ENCODE measurements at regions not wholly inside any gene's neighbourhood (a gene's known extent, or its start where the extent isn't known, plus 50 kb on each side); places are given as distances from the start of the nearest gene placed in this dataset.

DNA sequence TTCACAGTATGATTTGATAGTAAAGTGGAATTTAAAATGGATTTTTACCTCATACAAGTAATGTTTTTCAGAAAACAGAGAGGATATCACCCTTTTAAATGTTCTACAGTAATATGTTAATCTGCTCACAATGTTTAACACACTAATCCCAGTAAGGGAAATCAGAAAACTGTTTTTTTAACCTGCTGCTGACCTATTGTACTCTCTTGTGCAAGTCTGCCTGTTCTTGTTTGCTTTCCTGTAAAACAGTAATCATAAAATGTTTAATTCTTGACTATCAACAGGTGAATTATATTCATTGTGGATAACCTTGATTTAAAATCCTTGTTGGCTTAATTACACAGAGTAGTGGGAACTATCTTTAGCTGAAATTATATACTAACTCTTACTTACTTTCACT is 126.4 kb downstream of the GNAT3 start:
- Histone ChIP-seq H3K4me2 (ENCODE audit: low read depth, low read length) (no peak overlapping the region), H3K4me3 (ENCODE audit: low read length) (no peak overlapping the region)
- no peak for DNase-seq

GRCh38 chr7:80380957-80381356 is 130.9 kb downstream of the GNAT3 start:
- H3K27ac ChIP-seq (ENCODE audit: low read length) = no peak overlapping the region
- no peak overlapping the region for H3K9ac ChIP-seq (ENCODE audit: low read length)
- DNase-seq = no peak
- no peaks in the 10 kb centered on the region for H3F3A ChIP-seq (ENCODE audit: insufficient read depth, low read length)
- H3K4me3 ChIP-seq (ENCODE audit: low read length) = no peak overlapping the region
- H3K36me3 ChIP-seq (replicated peaks; ENCODE audit: insufficient read depth, low read length) = no peaks in the 10 kb centered on the region
- no peaks in the 10 kb centered on the region for H3K27me3 ChIP-seq (replicated peaks; ENCODE audit: insufficient read depth, low read length)
- no peaks in the 10 kb centered on the region for H4K20me1 ChIP-seq (ENCODE audit: insufficient read depth, low read length)
- no peaks in the 10 kb centered on the region for H3K9me2 ChIP-seq (replicated peaks; ENCODE audit: insufficient read depth, low read length)
- no peak overlapping the region for H2AFZ ChIP-seq (ENCODE audit: low read length)
- TF ChIP-seq EZH2 (optimal IDR thresholded peaks at IDR 0.05; ENCODE audit: low read depth, low read length) = no peak
- no peak for TF ChIP-seq EZH2phosphoT487 (IDR thresholded peaks at IDR 0.05; ENCODE audit: low read length)
- TF ChIP-seq, protein P1, sequence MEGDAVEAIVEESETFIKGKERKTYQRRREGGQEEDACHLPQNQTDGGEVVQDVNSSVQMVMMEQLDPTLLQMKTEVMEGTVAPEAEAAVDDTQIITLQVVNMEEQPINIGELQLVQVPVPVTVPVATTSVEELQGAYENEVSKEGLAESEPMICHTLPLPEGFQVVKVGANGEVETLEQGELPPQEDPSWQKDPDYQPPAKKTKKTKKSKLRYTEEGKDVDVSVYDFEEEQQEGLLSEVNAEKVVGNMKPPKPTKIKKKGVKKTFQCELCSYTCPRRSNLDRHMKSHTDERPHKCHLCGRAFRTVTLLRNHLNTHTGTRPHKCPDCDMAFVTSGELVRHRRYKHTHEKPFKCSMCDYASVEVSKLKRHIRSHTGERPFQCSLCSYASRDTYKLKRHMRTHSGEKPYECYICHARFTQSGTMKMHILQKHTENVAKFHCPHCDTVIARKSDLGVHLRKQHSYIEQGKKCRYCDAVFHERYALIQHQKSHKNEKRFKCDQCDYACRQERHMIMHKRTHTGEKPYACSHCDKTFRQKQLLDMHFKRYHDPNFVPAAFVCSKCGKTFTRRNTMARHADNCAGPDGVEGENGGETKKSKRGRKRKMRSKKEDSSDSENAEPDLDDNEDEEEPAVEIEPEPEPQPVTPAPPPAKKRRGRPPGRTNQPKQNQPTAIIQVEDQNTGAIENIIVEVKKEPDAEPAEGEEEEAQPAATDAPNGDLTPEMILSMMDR (IDR thresholded peaks at IDR 0.05; ENCODE audit: low read length) = no peak
- no peaks in the 10 kb centered on the region for H3K4me1 ChIP-seq (ENCODE audit: low read length)
- H3K79me2 ChIP-seq (ENCODE audit: low read length) = no peaks in the 10 kb centered on the region
- H3K4me2 ChIP-seq (ENCODE audit: low read depth, low read length) = no peak overlapping the region
- H3K9me3 ChIP-seq (replicated peaks; ENCODE audit: insufficient read depth, low read length) = no peaks in the 10 kb centered on the region

More for the DNA sequence above, 126.4 kb downstream of the GNAT3 start:
- no peak for TF ChIP-seq EZH2 (optimal IDR thresholded peaks at IDR 0.05; ENCODE audit: low read depth, low read length)
- no peak for TF ChIP-seq EZH2phosphoT487 (IDR thresholded peaks at IDR 0.05; ENCODE audit: low read length)
- TF ChIP-seq, protein P1 (IDR thresholded peaks at IDR 0.05; ENCODE audit: low read length) = no peak
- H2AFZ ChIP-seq (ENCODE audit: low read length) = no peak overlapping the region
- H3K4me1 ChIP-seq (ENCODE audit: low read length) = no peaks in the 10 kb centered on the region
- H4K20me1 ChIP-seq (ENCODE audit: insufficient read depth, low read length) = no peaks in the 10 kb centered on the region
- no peak overlapping the region for H3K9ac ChIP-seq (ENCODE audit: low read length)
- no peaks in the 10 kb centered on the region for H3K9me2 ChIP-seq (replicated peaks; ENCODE audit: insufficient read depth, low read length)
- no peaks in the 10 kb centered on the region for H3F3A ChIP-seq (ENCODE audit: insufficient read depth, low read length)
- no peaks in the 10 kb centered on the region for H3K36me3 ChIP-seq (replicated peaks; ENCODE audit: insufficient read depth, low read length)
- no peaks in the 10 kb centered on the region for H3K27me3 ChIP-seq (replicated peaks; ENCODE audit: insufficient read depth, low read length)
- no peaks in the 10 kb centered on the region for H3K79me2 ChIP-seq (ENCODE audit: low read length)
- no peaks in the 10 kb centered on the region for H3K9me3 ChIP-seq (replicated peaks; ENCODE audit: insufficient read depth, low read length)
- no peak overlapping the region for H3K27ac ChIP-seq (ENCODE audit: low read length)

DNA sequence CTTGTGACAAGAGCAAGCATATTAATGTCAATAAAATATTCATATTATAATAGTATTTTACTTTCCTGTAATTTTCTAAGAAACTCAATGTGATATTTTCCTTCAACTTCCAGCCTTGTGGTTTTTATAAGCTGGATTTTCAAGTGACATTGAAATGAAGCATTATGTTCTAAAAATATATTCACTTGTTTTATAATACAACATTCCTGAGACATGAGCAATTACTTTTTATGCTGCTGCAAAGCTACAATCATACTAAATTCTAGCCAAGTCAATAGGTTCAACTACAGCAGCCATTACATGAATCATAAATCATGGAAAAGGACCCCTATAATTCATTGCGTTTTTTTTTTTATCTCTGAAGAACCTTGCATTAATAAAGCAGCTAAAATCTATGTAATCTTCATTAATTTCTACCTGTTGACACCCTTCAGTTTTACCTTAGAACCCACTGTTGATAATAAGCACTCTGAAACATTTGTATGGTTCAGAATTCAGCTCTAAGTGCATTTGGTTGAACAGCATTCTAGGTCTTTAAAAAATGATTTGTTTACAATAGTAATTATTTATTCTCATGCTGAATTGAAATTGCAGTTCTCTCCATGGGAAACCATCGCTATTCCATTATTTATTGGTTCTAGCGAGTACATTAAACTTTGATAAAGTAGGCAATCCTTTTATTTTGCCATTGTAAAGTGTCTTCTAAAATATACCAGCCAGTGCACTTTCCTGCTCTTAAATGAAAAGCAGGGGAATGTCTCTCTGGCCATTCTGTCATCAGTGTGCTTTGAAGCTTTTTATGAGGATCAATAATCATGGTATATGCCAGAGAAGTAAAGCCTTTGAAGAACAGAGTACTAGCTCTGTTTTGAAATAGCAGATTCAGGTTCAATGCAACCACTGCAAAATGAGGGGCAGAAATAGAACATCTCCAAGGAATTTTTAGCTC is 132.6 kb downstream of the GNAT3 start:
- no peak overlapping the region for H3K4me2 ChIP-seq (ENCODE audit: low read depth, low read length)
- no peak for DNase-seq

More for the DNA sequence above, 132.6 kb downstream of the GNAT3 start:
- H3F3A ChIP-seq (ENCODE audit: insufficient read depth, low read length) = no peaks in the 10 kb centered on the region
- no peak overlapping the region for H3K27ac ChIP-seq (ENCODE audit: low read length)
- TF ChIP-seq EZH2 (optimal IDR thresholded peaks at IDR 0.05; ENCODE audit: low read depth, low read length) = no peak
- TF ChIP-seq, protein P1 (IDR thresholded peaks at IDR 0.05; ENCODE audit: low read length) = no peak
- TF ChIP-seq EZH2phosphoT487 (IDR thresholded peaks at IDR 0.05; ENCODE audit: low read length) = no peak
- H3K9ac ChIP-seq (ENCODE audit: low read length) = no peak overlapping the region
- H3K9me3 ChIP-seq (replicated peaks; ENCODE audit: insufficient read depth, low read length) = no peaks in the 10 kb centered on the region
- H3K4me3 ChIP-seq (ENCODE audit: low read length) = no peak overlapping the region
- H2AFZ ChIP-seq (ENCODE audit: low read length) = no peak overlapping the region
- no peaks in the 10 kb centered on the region for H3K79me2 ChIP-seq (ENCODE audit: low read length)
- no peaks in the 10 kb centered on the region for H3K4me1 ChIP-seq (ENCODE audit: low read length)
- H3K27me3 ChIP-seq (replicated peaks; ENCODE audit: insufficient read depth, low read length) = no peaks in the 10 kb centered on the region
- no peaks in the 10 kb centered on the region for H3K9me2 ChIP-seq (replicated peaks; ENCODE audit: insufficient read depth, low read length)
- H4K20me1 ChIP-seq (ENCODE audit: insufficient read depth, low read length) = no peaks in the 10 kb centered on the region
- H3K36me3 ChIP-seq (replicated peaks; ENCODE audit: insufficient read depth, low read length) = no peaks in the 10 kb centered on the region

Data from MM.1S (cell line).